OCI-LY7 (cell line): ENCODE measurements at regions not wholly inside any gene's neighbourhood (a gene's known extent, or its start where the extent isn't known, plus 50 kb on each side); places are given as distances from the start of the nearest gene placed in this dataset.

Experiments
- BruUV-seq: library from RNA; stranded (reverse); fragments of 400-500 nt; replicated peaks from 2 replicates; lab custom pipeline; 2021; lab: Mats Ljungman, UMichigan
- CTCF ChIA-PET: fragments of 300-600 bp; sonication (Branson Sonifier 250); formaldehyde crosslinking; loops from one replicate; lab custom pipeline; 2022; ENCODE audit warnings: antibody characterized with exemption; ENCODE audit not compliant: unreplicated experiment; lab: Charles Lee
- POLR2A ChIA-PET: fragments of 300-600 bp; sonication (Branson Sonifier 250); formaldehyde crosslinking; loops from one replicate; lab custom pipeline; 2022; ENCODE audit warnings: antibody characterized with exemption; lab: Charles Lee
- DNase-seq: peaks from one replicate; pipeline ENCODE4 v3.0.0-alpha.2; 2015; ENCODE audit warnings: low spot score
- H2AFZ ChIP-seq: fragments of 200-600 bp; sonication (generic), shearing (Covaris generic); 2 replicates; pipeline ENCODE4 v1.6.1; 2014; ENCODE audit warnings: mild to moderate bottlenecking, antibody characterized with exemption, low read length, moderate library complexity
- H3K27ac ChIP-seq: fragments of 200-600 bp; sonication (generic); 2 replicates; pipeline ENCODE4 v1.5.1; 2014; ENCODE audit warnings: mixed run types, low read depth, mild to moderate bottlenecking, moderate library complexity, low read length, inconsistent platforms; ENCODE audit not compliant: poor library complexity, severe bottlenecking
- H3K36me3 ChIP-seq: fragments of 200-600 bp; sonication (generic); 2 replicates; pipeline ENCODE4 v1.6.1; 2014; ENCODE audit warnings: mild to moderate bottlenecking, antibody characterized with exemption, low read length, moderate library complexity, mixed read lengths; ENCODE audit not compliant: insufficient read depth
- H3K4me1 ChIP-seq: fragments of 200-600 bp; sonication (generic); 2 replicates; pipeline ENCODE4 v1.5.1; 2014; ENCODE audit warnings: mild to moderate bottlenecking, low read length; ENCODE audit not compliant: insufficient read depth, poor library complexity, severe bottlenecking
- H3K4me2 ChIP-seq: fragments of 200-600 bp; sonication (generic); 2 replicates; pipeline ENCODE4 v1.6.1; 2014; ENCODE audit warnings: mild to moderate bottlenecking, low read length
- H3K4me3 ChIP-seq: fragments of 200-600 bp; sonication (generic); 2 replicates; pipeline ENCODE4 v1.5.1; 2014; ENCODE audit warnings: mild to moderate bottlenecking, low read depth, low read length; ENCODE audit not compliant: poor library complexity, severe bottlenecking
- H3K79me2 ChIP-seq: fragments of 200-600 bp; sonication (generic); 2 replicates; pipeline ENCODE4 v1.6.1; 2016; ENCODE audit warnings: low read depth, mild to moderate bottlenecking, low read length, moderate library complexity, mixed read lengths; ENCODE audit not compliant: insufficient read depth
- H3K9me2 ChIP-seq: fragments of 200-600 bp; sonication (generic); 2 replicates; pipeline ENCODE4 v1.6.1; 2016; ENCODE audit warnings: mild to moderate bottlenecking, low read length, mixed read lengths; ENCODE audit not compliant: insufficient read depth
- H3K9me3 ChIP-seq: fragments of 200-600 bp; sonication (generic); 2 replicates; pipeline ENCODE4 v1.6.1; 2014; ENCODE audit warnings: mild to moderate bottlenecking, mixed run types, low read length, mixed read lengths
- H4K20me1 ChIP-seq: fragments of 200-600 bp; sonication (generic); 2 replicates; pipeline ENCODE4 v1.6.1; 2014; ENCODE audit warnings: mild to moderate bottlenecking, antibody characterized with exemption, low read length, moderate library complexity, mixed read lengths; ENCODE audit not compliant: insufficient read depth
- CTCF ChIP-seq: fragments of 200-600 bp; sonication (generic); conservative IDR thresholded peaks from 2 replicates; pipeline ENCODE4 v1.5.1; 2014; ENCODE audit warnings: mild to moderate bottlenecking, antibody characterized with exemption, low read length, moderate library complexity, mixed read lengths
- EZH2phosphoT487 ChIP-seq: fragments of 200-600 bp; sonication (generic); IDR thresholded peaks from 2 replicates; pipeline ENCODE4 v1.6.1; 2018; ENCODE audit warnings: low read depth, borderline replicate concordance, mild to moderate bottlenecking, mixed run types, antibody characterized with exemption, low read length, moderate library complexity, mixed read lengths
- intact Hi-C: fragments of 100-400 bp; cut with micrococcal nuclease; formaldehyde crosslinking; loops from one replicate; pipeline ENCODE4 v1.10.0; 2022; ENCODE audit not compliant: unreplicated experiment

- Histone ChIP-seq H3K9me3 (no peaks in the 10 kb centered on the region), H3K4me3 (no peak overlapping the region), H3K27ac (no peak overlapping the region), H4K20me1 (no peaks in the 10 kb centered on the region), H3K4me1 (no peaks in the 10 kb centered on the region), H3K9me2 (no peaks in the 10 kb centered on the region), H2AFZ (no peak overlapping the region), H3K79me2 (no peaks in the 10 kb centered on the region; the same call in 1 of the 2 replicates), H3K36me3 (no peaks in the 10 kb centered on the region), H3K4me2 (no peak overlapping the region)
- CTCF ChIA-PET, result no interaction called here
- BruUV-seq, result no TSS peak
- intact Hi-C loops, result no loop called here
- DNase-seq, result no peak
- no peak for TF ChIP-seq EZH2phosphoT487
- POLR2A ChIA-PET, result no interaction called here
Observed at GRCh38 chr4:112978691-112979472, 70.6 kb upstream of the ANK2 start.

DNA sequence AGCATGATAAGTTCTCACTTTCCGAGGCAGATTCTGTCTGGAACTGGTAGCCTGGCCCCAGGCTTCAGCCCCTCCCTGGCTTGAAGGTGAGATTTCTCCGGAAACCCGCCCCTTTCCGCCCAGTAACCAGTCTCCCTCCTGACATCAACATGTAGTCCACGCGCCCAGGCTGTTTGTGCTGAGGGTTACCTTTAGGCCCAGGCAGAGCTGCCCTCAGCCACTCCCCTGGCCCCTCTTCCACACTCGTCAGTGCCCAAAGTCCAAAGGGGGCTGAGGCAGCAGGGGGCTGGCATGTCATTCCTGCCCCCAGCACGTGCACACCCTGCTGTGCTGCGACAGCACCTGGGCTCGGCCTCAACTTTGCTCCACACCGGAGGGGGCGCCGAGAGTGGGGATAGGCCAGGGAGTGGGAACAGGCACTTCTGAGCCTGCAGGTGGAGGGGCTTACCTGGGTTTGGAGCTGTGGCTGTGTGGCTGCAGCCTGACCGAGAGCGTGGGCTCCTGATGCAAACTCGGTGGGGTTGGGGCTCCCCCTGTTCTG lies 69.5 kb upstream of the ANK2 start:
- ChIA-PET POLR2A (no interaction called here), CTCF (no interaction called here)
- Histone ChIP-seq H2AFZ (no peak overlapping the region), H3K9me2 (no peaks in the 10 kb centered on the region), H3K36me3 (no peaks in the 10 kb centered on the region), H3K9me3 (no peaks in the 10 kb centered on the region), H3K4me3 (no peak overlapping the region), H3K4me2 (no peak overlapping the region), H4K20me1 (no peaks in the 10 kb centered on the region), H3K4me1 (no peaks in the 10 kb centered on the region), H3K79me2 (no peaks in the 10 kb centered on the region; the same call in 1 of the 2 replicates), H3K27ac (no peak overlapping the region)
- intact Hi-C loops, result no loop called here
- no TSS peak for BruUV-seq
- DNase-seq, result no peak
- no peak for TF ChIP-seq EZH2phosphoT487
- TF ChIP-seq CTCF, result no peak

GRCh38 chr4:112982680-112983079 lies 66.8 kb upstream of the ANK2 start:
- Histone ChIP-seq H3K36me3 (no peaks in the 10 kb centered on the region), H3K4me3 (no peak overlapping the region), H3K27ac (no peak overlapping the region), H3K9me3 (no peaks in the 10 kb centered on the region), H3K79me2 (no peaks in the 10 kb centered on the region; the same call in 1 of the 2 replicates), H3K4me2 (no peak overlapping the region), H4K20me1 (no peaks in the 10 kb centered on the region), H3K4me1 (no peaks in the 10 kb centered on the region), H3K9me2 (no peaks in the 10 kb centered on the region), H2AFZ (no peak overlapping the region)
- TF ChIP-seq EZH2phosphoT487 (no peak), CTCF (no peak)
- no TSS peak for BruUV-seq
- ChIA-PET CTCF (no interaction called here), POLR2A (no interaction called here)
- DNase-seq, result no peak
- intact Hi-C loops, result no loop called here
